SJSA1 (cell line): ENCODE measurements at regions not wholly inside any gene's neighbourhood (a gene's known extent, or its start where the extent isn't known, plus 50 kb on each side); places are given as distances from the start of the nearest gene placed in this dataset.
"Not testable (repeated sequence)": the region's sequence is repeated elsewhere in the genome, so short reads cannot be mapped to it uniquely, and the experiment has no call there.

Source experiments
- DNase-seq, 2 experiments: peaks; one replicate each; pipeline ENCODE4 v3.0.0-alpha.2; 2015 to 2020; ENCODE audit warnings: low spot score in 2 of 2, low read depth in 1 of 2
- H3K27ac ChIP-seq: fragments of 250-450 bp; sonication (Bioruptor Pico); 2 replicates; pipeline ENCODE4 v1.5.1; 2020; ENCODE audit warnings: mild to moderate bottlenecking, moderate library complexity
- H3K27me3 ChIP-seq: fragments of 250-450 bp; sonication (Bioruptor Pico); replicated peaks from 2 replicates; pipeline ENCODE4 v1.5.1; 2020; ENCODE audit warnings: mild to moderate bottlenecking, moderate library complexity
- H3K36me3 ChIP-seq: fragments of 250-450 bp; sonication (Bioruptor Pico); 2 replicates; pipeline ENCODE4 v1.5.1; 2020; ENCODE audit warnings: mild to moderate bottlenecking
- H3K4me1 ChIP-seq: fragments of 250-450 bp; sonication (Bioruptor Pico); replicated peaks from 2 replicates; pipeline ENCODE4 v1.6.1; 2021; ENCODE audit warnings: mild to moderate bottlenecking
- H3K4me3 ChIP-seq: fragments of 250-450 bp; sonication (Bioruptor Pico); 2 replicates; pipeline ENCODE4 v1.5.1; 2020; ENCODE audit warnings: mild to moderate bottlenecking
- H3K9me3 ChIP-seq: fragments of 250-450 bp; sonication (Bioruptor Pico); replicated peaks from 2 replicates; pipeline ENCODE4 v1.5.1; 2020; ENCODE audit warnings: mild to moderate bottlenecking

- H3K27me3 ChIP-seq, H3K36me3 ChIP-seq, H3K4me3 ChIP-seq, DNase-seq, H3K27ac ChIP-seq, H3K9me3 ChIP-seq, H3K4me1 ChIP-seq: not testable (repeated sequence)
Observed at GRCh38 chr1:173376065-173376464, 101.1 kb upstream of the PRDX6 start.

- H3K27me3 ChIP-seq: no peaks in the 10 kb centered on the region
- DNase-seq: no peak
- no peak overlapping the region for H3K4me3 ChIP-seq
- no peaks in the 10 kb centered on the region for H3K36me3 ChIP-seq
- peaks cover 4% of the 10 kb centered on the region; the same call in 1 of the 2 replicates for H3K9me3 ChIP-seq
- H3K27ac ChIP-seq: no peak overlapping the region
- no peaks in the 10 kb centered on the region for H3K4me1 ChIP-seq
Observed at GRCh38 chr1:173377266-173377665, 99.9 kb upstream of the PRDX6 start.

- no peaks in the 10 kb centered on the region for H3K9me3 ChIP-seq
- no peak for DNase-seq
- H3K27me3 ChIP-seq: no peaks in the 10 kb centered on the region
- no peaks in the 10 kb centered on the region for H3K36me3 ChIP-seq
- no peak overlapping the region for H3K27ac ChIP-seq
- no peak overlapping the region for H3K4me3 ChIP-seq
- no peaks in the 10 kb centered on the region for H3K4me1 ChIP-seq
Observed at GRCh38 chr1:173383351-173383750, 93.8 kb upstream of the PRDX6 start.

- H3K27me3 ChIP-seq: no peaks in the 10 kb centered on the region; the same call in 1 of the 2 replicates
- no peak overlapping the region for H3K27ac ChIP-seq
- peaks cover 6% of the 10 kb centered on the region for H3K4me1 ChIP-seq
- no peaks in the 10 kb centered on the region for H3K9me3 ChIP-seq
- H3K36me3 ChIP-seq: no peaks in the 10 kb centered on the region
- DNase-seq: no peak
- H3K4me3 ChIP-seq: no peak overlapping the region
Observed at GRCh38 chr1:173388352-173388751, 88.8 kb upstream of the PRDX6 start.

GRCh38 chr1:173392895-173393658 lies 84.1 kb upstream of the PRDX6 start:
- Histone ChIP-seq H3K9me3 (no peaks in the 10 kb centered on the region), H3K4me3 (no peak overlapping the region), H3K27ac (no peak overlapping the region), H3K27me3 (no peaks in the 10 kb centered on the region; the same call in 1 of the 2 replicates), H3K4me1 (peaks cover 8% of the 10 kb centered on the region), H3K36me3 (no peaks in the 10 kb centered on the region)
- DNase-seq: peak in 1 of 2 experiments; percentile 38

GRCh38 chr1:173393659-173394000 lies 83.5 kb upstream of the PRDX6 start:
- Histone ChIP-seq H3K4me3 (no peak overlapping the region), H3K4me1 (peaks cover 8% of the 10 kb centered on the region), H3K27ac (no peak overlapping the region), H3K27me3 (no peaks in the 10 kb centered on the region; the same call in 1 of the 2 replicates), H3K9me3 (no peaks in the 10 kb centered on the region), H3K36me3 (no peaks in the 10 kb centered on the region)
- DNase-seq: no peak

GRCh38 chr1:173394813-173395212 lies 82.3 kb upstream of the PRDX6 start:
- H3K27me3 ChIP-seq, DNase-seq, H3K27ac ChIP-seq, H3K4me1 ChIP-seq, H3K9me3 ChIP-seq, H3K4me3 ChIP-seq, H3K36me3 ChIP-seq: not testable (repeated sequence)

- H3K36me3 ChIP-seq: no peaks in the 10 kb centered on the region
- H3K9me3 ChIP-seq: no peaks in the 10 kb centered on the region
- H3K4me3 ChIP-seq: no peak overlapping the region
- DNase-seq: no peak
- H3K27ac ChIP-seq: no peak overlapping the region
- peaks cover 8% of the 10 kb centered on the region for H3K4me1 ChIP-seq
- H3K27me3 ChIP-seq: no peaks in the 10 kb centered on the region
Observed at GRCh38 chr1:173395762-173396161, 81.4 kb upstream of the PRDX6 start.

GRCh38 chr1:173400387-173400995 lies 76.6 kb upstream of the PRDX6 start:
- Histone ChIP-seq H3K36me3 (no peaks in the 10 kb centered on the region), H3K27me3 (no peaks in the 10 kb centered on the region), H3K4me3 (no peak overlapping the region), H3K9me3 (no peaks in the 10 kb centered on the region), H3K4me1 (no peaks in the 10 kb centered on the region), H3K27ac (no peak overlapping the region)
- no peak for DNase-seq

GRCh38 chr1:173403996-173404395 lies 73.1 kb upstream of the PRDX6 start:
- Histone ChIP-seq H3K9me3 (no peaks in the 10 kb centered on the region), H3K36me3 (no peaks in the 10 kb centered on the region), H3K4me3 (no peak overlapping the region), H3K27ac (no peak overlapping the region), H3K27me3 (no peaks in the 10 kb centered on the region), H3K4me1 (peaks cover 14% of the 10 kb centered on the region)
- DNase-seq: no peak

GRCh38 chr1:173405281-173405680 lies 71.9 kb upstream of the PRDX6 start:
- H3K36me3 ChIP-seq: no peaks in the 10 kb centered on the region
- no peaks in the 10 kb centered on the region for H3K9me3 ChIP-seq
- H3K4me3 ChIP-seq: no peak overlapping the region
- H3K4me1 ChIP-seq: peaks cover 15% of the 10 kb centered on the region
- H3K27ac ChIP-seq: no peak overlapping the region
- no peak for DNase-seq
- H3K27me3 ChIP-seq: no peaks in the 10 kb centered on the region

- H3K4me3 ChIP-seq: no peak overlapping the region
- no peaks in the 10 kb centered on the region for H3K9me3 ChIP-seq
- peaks cover 19% of the 10 kb centered on the region for H3K4me1 ChIP-seq
- H3K36me3 ChIP-seq: no peaks in the 10 kb centered on the region
- no peak overlapping the region for H3K27ac ChIP-seq
- no peaks in the 10 kb centered on the region for H3K27me3 ChIP-seq
- no peak for DNase-seq
Observed at GRCh38 chr1:173405834-173406233, 71.3 kb upstream of the PRDX6 start.

- Histone ChIP-seq H3K27me3 (no peaks in the 10 kb centered on the region), H3K9me3 (no peaks in the 10 kb centered on the region), H3K4me3 (peak overlapping the region; percentile 22), H3K4me1 (peaks cover 19% of the 10 kb centered on the region), H3K36me3 (no peaks in the 10 kb centered on the region), H3K27ac (0 out of 2 replicates have a peak overlapping the region, but pooled peaks have one; percentile 33)
- DNase-seq: peak in 1 of 2 experiments; percentile 15
Observed at GRCh38 chr1:173406783-173407230, 70.3 kb upstream of the PRDX6 start.

- no peak for DNase-seq
- H3K36me3 ChIP-seq: no peaks in the 10 kb centered on the region
- no peak overlapping the region for H3K4me3 ChIP-seq
- no peak overlapping the region for H3K27ac ChIP-seq
- H3K9me3 ChIP-seq: no peaks in the 10 kb centered on the region
- no peaks in the 10 kb centered on the region for H3K27me3 ChIP-seq
- peaks cover 19% of the 10 kb centered on the region for H3K4me1 ChIP-seq
Observed at GRCh38 chr1:173407846-173408245, 69.3 kb upstream of the PRDX6 start.
